ENCODE measurements at regions not wholly inside any gene's neighbourhood (a gene's known extent, or its start where the extent isn't known, plus 50 kb on each side); places are given as distances from the start of the nearest gene placed in this dataset.

DNA sequence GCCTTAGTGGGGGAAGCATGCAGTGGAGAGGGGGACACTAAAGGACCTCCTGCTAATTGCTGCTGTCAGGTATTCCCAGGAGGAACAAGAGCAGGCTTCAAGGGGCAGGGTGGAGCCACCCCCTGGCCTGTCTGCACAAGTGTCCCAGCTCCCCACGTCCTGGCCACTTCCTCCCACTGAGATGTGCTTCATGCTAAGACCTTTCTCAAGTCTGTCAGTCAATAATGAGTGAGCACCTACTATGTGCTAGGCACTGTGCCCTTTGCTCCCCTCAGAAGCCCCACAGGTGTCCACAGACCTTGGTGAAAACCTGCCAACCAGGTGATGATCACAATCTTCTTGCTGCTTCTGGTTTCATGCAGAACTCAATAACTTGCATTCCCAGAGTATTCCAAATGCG, 147.9 kb downstream of the UNC5CL start:
- H3K9me3 ChIP-seq (ENCODE audit: control insufficient read depth in 1 of 2, low read length in 2 of 2) = no peaks in the 10 kb centered on the region
- no peaks in the 10 kb centered on the region for H3K36me3 ChIP-seq (ENCODE audit: control insufficient read depth in 1 of 2, insufficient read depth in 2 of 2, low read length in 2 of 2)
- no peak overlapping the region for H3K9ac ChIP-seq (ENCODE audit: low read depth in 1 of 2, low read length in 2 of 2)
- no peak overlapping the region for H3K4me3 ChIP-seq (ENCODE audit: low read depth in 1 of 2, low read length in 2 of 2)
- no peak overlapping the region for H3K27ac ChIP-seq (ENCODE audit: low read depth, low read length)
- peaks cover 0 to 5% of the 10 kb centered on the region in 2 donors for H3K27me3 ChIP-seq (ENCODE audit: control insufficient read depth in 1 of 2, insufficient read depth in 2 of 2, low read length in 2 of 2)
- peaks cover 0 to 4% of the 10 kb centered on the region in 2 donors for H3K4me1 ChIP-seq (ENCODE audit: control insufficient read depth in 1 of 2, insufficient read depth in 2 of 2, low read length in 2 of 2)

DNA sequence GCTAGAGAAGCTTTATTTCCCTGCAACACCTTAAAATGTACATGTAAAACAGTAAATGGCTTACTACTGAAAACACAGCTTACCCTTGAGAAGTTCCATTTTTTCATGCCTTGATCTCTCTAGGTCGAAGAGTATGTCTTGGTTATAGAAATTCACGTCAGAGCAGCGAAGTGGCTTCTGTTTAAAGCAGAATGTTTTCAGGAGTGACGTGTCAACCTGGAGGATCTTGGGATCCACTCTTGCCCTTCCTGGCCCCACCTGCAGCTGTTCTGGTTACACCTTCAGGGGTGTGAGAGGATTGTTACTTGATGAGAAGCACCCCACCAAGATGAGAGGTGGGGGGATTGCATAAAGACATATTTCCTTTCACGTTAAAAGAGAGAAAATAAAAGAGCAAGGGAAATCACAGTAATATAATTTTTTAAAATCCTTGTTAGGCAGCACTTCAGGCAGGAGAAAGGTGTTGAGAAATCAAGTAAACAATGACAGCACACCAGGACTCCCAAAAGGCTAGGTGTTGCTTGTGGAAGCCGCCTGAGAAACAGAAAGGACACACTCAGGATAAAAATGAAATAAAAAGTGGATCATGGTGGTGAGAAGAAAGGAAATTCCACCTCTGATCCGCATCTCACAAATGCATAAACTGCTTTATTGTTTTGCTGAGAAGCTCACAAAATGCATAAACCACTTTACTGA, 149.7 kb downstream of the UNC5CL start:
- Histone ChIP-seq H3K27ac (ENCODE audit: low read depth, low read length) (no peak overlapping the region), H3K4me1 (ENCODE audit: control insufficient read depth in 1 of 2, insufficient read depth in 2 of 2, low read length in 2 of 2) (no peaks in the 10 kb centered on the region), H3K9me3 (ENCODE audit: control insufficient read depth in 1 of 2, low read length in 2 of 2) (no peaks in the 10 kb centered on the region), H3K9ac (ENCODE audit: low read depth in 1 of 2, low read length in 2 of 2) (no peak overlapping the region), H3K27me3 (ENCODE audit: control insufficient read depth in 1 of 2, insufficient read depth in 2 of 2, low read length in 2 of 2) (peaks cover 0 to 5% of the 10 kb centered on the region in 2 donors), H3K36me3 (ENCODE audit: control insufficient read depth in 1 of 2, insufficient read depth in 2 of 2, low read length in 2 of 2) (no peaks in the 10 kb centered on the region), H3K4me3 (ENCODE audit: low read depth in 1 of 2, low read length in 2 of 2) (no peak overlapping the region)

DNA sequence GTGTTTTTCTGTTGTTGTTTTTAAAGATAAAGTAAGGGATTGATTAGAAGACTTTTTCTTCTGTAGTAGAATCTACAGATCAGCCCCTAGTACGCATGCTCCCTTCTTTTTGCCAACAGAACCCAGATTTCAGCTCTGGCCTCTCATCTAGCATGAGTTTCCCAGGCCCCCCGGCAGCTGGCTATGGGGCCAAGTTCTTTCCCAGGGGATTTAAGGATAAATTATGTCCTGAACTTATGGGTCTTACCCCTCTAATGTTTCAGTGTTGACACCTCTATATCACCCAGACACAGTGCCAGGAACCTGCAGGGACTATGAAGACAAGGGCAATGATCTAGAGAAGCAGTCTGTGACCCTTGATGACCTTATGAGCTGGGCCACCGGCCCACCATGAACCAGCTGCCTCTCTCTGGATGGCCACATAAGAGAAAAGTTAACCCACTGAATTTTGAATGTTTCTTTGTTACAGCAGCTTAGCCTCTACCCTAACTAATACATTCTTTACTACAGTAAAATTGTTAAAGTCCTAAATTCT, 150.5 kb downstream of the UNC5CL start:
- Histone ChIP-seq H3K9me3 (ENCODE audit: control insufficient read depth in 1 of 2, low read length in 2 of 2) (no peaks in the 10 kb centered on the region), H3K36me3 (ENCODE audit: control insufficient read depth in 1 of 2, insufficient read depth in 2 of 2, low read length in 2 of 2) (no peaks in the 10 kb centered on the region), H3K4me3 (ENCODE audit: low read depth in 1 of 2, low read length in 2 of 2) (no peak overlapping the region), H3K9ac (ENCODE audit: low read depth in 1 of 2, low read length in 2 of 2) (no peak overlapping the region), H3K27me3 (ENCODE audit: control insufficient read depth in 1 of 2, insufficient read depth in 2 of 2, low read length in 2 of 2) (peaks cover 0 to 5% of the 10 kb centered on the region in 2 donors), H3K4me1 (ENCODE audit: control insufficient read depth in 1 of 2, insufficient read depth in 2 of 2, low read length in 2 of 2) (no peaks in the 10 kb centered on the region), H3K27ac (ENCODE audit: low read depth, low read length) (no peak overlapping the region)

DNA sequence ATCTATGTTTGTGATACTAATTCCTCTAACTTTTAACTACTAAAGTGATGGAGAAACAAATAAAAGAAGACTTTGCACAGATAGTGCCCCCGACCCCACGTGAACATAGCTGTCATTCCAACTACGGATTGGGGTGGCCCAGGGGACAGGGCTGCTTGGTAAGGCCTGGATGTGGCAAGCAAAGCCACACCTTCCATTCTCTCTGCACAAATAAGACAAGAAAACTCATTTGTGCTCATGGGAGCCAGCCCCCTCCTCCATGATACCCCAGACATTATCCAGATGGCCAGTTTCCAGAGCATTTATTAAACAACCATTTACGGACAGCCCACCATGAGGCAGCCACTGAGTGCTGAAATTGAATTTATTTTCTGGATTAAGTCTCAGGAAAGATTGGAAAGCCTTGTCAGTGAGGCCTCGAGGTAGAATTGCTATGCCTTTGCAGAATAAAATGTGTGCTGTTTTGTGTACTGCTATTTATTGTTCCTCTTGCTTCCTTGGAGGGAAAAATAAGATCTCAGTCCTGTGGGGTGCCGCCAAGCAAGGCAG, 151.2 kb downstream of the UNC5CL start:
- Histone ChIP-seq H3K9ac (ENCODE audit: low read depth in 1 of 2, low read length in 2 of 2) (no peak overlapping the region), H3K9me3 (ENCODE audit: control insufficient read depth in 1 of 2, low read length in 2 of 2) (no peaks in the 10 kb centered on the region), H3K36me3 (ENCODE audit: control insufficient read depth in 1 of 2, insufficient read depth in 2 of 2, low read length in 2 of 2) (no peaks in the 10 kb centered on the region), H3K27me3 (ENCODE audit: control insufficient read depth in 1 of 2, insufficient read depth in 2 of 2, low read length in 2 of 2) (peaks cover 0 to 5% of the 10 kb centered on the region in 2 donors), H3K27ac (ENCODE audit: low read depth, low read length) (no peak overlapping the region), H3K4me3 (ENCODE audit: low read depth in 1 of 2, low read length in 2 of 2) (no peak overlapping the region), H3K4me1 (ENCODE audit: control insufficient read depth in 1 of 2, insufficient read depth in 2 of 2, low read length in 2 of 2) (no peaks in the 10 kb centered on the region)

DNA sequence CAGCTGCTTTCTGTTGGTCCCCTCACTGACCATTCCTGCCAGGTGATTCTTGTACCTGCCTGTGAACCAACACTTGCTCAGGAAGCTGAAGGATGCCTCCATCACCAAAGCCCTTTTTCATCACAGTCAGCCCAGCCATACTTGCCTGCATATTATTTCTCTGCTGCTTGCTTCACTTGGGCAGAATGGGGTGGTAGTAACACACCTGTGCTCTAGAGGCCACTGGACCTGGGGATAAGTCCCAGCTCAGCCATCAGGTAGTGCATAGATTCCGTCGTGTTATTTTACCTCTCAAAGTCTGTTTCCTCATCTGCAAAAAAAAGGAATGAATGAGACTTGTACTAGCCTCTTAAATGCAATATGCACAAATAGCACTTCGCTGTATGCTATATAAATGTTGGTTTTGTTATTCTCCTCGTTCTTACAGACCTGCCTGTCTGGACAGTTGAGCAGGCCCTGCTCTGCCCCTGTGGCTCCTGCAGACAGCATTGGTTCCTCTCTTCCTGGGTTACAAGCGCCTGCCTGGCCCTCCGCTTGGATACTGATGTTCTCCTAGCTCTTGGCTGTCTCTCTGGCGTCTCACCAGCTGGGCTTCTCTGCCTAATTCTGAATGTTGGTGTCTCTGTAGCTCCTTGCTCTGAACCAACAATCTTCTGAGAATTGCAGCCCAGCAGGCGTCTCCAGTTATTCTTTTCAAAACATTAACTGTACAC, 151.8 kb downstream of the UNC5CL start:
- peaks cover 0 to 5% of the 10 kb centered on the region in 2 donors for H3K27me3 ChIP-seq (ENCODE audit: control insufficient read depth in 1 of 2, insufficient read depth in 2 of 2, low read length in 2 of 2)
- no peak overlapping the region for H3K4me3 ChIP-seq (ENCODE audit: low read depth in 1 of 2, low read length in 2 of 2)

DNA sequence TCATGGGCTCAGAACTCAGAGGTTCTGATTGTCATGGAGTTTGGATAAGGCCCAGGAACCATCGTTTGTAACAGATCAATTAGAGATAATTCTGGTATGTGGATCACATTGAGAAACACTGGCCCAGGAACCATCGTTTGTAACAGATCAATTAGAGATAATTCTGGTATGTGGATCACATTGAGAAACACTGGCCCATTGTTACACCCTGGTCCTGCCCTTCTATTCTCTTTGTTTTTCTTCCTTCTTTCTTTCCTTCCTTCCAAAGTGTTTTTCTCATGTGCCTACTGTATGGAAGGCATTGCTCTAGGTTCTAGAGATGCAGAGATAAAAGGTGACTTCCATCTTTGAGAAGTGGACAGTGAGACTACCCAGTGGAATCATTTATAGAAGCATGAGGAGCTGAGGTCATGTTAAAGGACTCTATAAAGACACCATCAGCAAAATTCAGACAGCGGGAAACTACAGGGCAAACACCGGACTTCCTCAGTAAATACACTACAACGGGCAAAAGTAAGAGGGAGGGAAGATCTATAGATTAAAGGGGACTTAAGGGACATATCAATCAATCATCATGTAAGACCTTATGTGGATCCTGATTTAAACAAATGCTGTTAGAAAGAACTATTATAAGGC, 153.8 kb downstream of the UNC5CL start:
- no peak overlapping the region for H3K27ac ChIP-seq (ENCODE audit: low read depth, low read length)
- H3K36me3 ChIP-seq (ENCODE audit: control insufficient read depth in 1 of 2, insufficient read depth in 2 of 2, low read length in 2 of 2) = no peaks in the 10 kb centered on the region
- no peaks in the 10 kb centered on the region for H3K27me3 ChIP-seq (ENCODE audit: control insufficient read depth in 1 of 2, insufficient read depth in 2 of 2, low read length in 2 of 2)
- no peaks in the 10 kb centered on the region for H3K9me3 ChIP-seq (ENCODE audit: control insufficient read depth in 1 of 2, low read length in 2 of 2)
- H3K4me1 ChIP-seq (ENCODE audit: control insufficient read depth in 1 of 2, insufficient read depth in 2 of 2, low read length in 2 of 2) = no peaks in the 10 kb centered on the region
- H3K9ac ChIP-seq (ENCODE audit: low read depth in 1 of 2, low read length in 2 of 2) = no peak overlapping the region
- no peak overlapping the region for H3K4me3 ChIP-seq (ENCODE audit: low read depth in 1 of 2, low read length in 2 of 2)

More for the DNA sequence above, 151.8 kb downstream of the UNC5CL start:
- Histone ChIP-seq H3K27ac (ENCODE audit: low read depth, low read length) (no peak overlapping the region), H3K36me3 (ENCODE audit: control insufficient read depth in 1 of 2, insufficient read depth in 2 of 2, low read length in 2 of 2) (no peaks in the 10 kb centered on the region), H3K4me1 (ENCODE audit: control insufficient read depth in 1 of 2, insufficient read depth in 2 of 2, low read length in 2 of 2) (no peaks in the 10 kb centered on the region), H3K9me3 (ENCODE audit: control insufficient read depth in 1 of 2, low read length in 2 of 2) (no peaks in the 10 kb centered on the region), H3K9ac (ENCODE audit: low read depth in 1 of 2, low read length in 2 of 2) (no peak overlapping the region)

DNA sequence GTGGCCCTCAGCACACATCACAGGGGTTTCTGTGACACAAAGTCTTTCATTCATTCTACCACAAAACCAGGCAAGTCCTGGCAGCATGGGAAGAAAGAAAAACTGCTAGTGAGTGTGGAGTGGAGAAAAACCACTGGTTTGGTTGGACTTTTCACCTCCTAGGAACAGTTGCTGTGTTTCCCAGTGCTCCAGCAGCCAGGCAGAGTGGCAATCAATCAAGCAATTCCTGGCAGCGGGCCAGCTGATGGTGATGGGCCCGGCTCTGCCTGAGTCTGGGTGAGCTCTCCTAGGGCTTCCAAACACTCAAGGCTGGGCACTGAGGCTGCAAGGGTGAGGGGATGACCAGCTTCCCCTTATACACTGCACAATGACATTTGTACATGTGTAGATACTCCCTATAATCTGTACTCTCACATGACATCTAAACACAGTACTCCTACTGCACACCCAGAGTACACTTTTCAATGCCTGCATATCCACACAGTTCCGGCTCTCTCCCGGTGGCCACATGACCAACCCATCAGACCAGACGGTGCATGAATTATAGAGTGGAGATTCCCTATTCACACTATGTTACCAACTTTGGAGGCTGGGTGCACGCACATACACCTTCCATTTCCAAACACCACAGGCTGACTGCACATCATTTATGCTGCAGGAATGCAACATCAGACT, 156.6 kb downstream of the UNC5CL start:
- H3K27ac ChIP-seq (ENCODE audit: low read depth, low read length) = no peak overlapping the region
- peaks cover 0 to 2% of the 10 kb centered on the region in 2 donors for H3K27me3 ChIP-seq (ENCODE audit: control insufficient read depth in 1 of 2, insufficient read depth in 2 of 2, low read length in 2 of 2)
- no peak overlapping the region for H3K9ac ChIP-seq (ENCODE audit: low read depth in 1 of 2, low read length in 2 of 2)
- H3K9me3 ChIP-seq (ENCODE audit: control insufficient read depth in 1 of 2, low read length in 2 of 2) = peaks cover 2 to 5% of the 10 kb centered on the region in 2 donors
- no peak overlapping the region for H3K4me3 ChIP-seq (ENCODE audit: low read depth in 1 of 2, low read length in 2 of 2)
- H3K36me3 ChIP-seq (ENCODE audit: control insufficient read depth in 1 of 2, insufficient read depth in 2 of 2, low read length in 2 of 2) = no peaks in the 10 kb centered on the region
- no peaks in the 10 kb centered on the region for H3K4me1 ChIP-seq (ENCODE audit: control insufficient read depth in 1 of 2, insufficient read depth in 2 of 2, low read length in 2 of 2)

DNA sequence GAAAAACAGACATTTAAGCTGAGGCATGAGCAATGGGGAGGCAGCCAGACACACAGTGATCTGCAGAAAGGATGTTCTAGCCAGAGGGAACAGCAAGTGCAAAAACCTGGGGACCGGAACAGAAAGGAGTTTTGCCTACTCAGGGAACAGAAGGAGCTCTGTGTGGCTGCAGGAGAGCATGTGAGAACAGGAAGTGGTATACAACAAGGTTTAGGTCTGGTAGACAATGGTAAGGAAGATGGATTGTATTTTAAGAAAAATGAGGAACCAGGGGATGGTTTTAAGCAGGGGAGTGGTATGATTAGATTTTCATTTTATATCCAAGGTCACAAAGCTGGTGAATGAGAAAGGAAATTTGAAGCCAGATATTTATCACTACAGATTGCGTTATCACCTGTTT, 157.5 kb downstream of the UNC5CL start:
- H3K36me3 ChIP-seq (ENCODE audit: control insufficient read depth in 1 of 2, insufficient read depth in 2 of 2, low read length in 2 of 2) = no peaks in the 10 kb centered on the region
- H3K27me3 ChIP-seq (ENCODE audit: control insufficient read depth in 1 of 2, insufficient read depth in 2 of 2, low read length in 2 of 2) = peaks cover 0 to 4% of the 10 kb centered on the region in 2 donors
- no peaks in the 10 kb centered on the region for H3K4me1 ChIP-seq (ENCODE audit: control insufficient read depth in 1 of 2, insufficient read depth in 2 of 2, low read length in 2 of 2)
- no peak overlapping the region for H3K9ac ChIP-seq (ENCODE audit: low read depth in 1 of 2, low read length in 2 of 2)
- H3K4me3 ChIP-seq (ENCODE audit: low read depth in 1 of 2, low read length in 2 of 2) = no peak overlapping the region
- no peak overlapping the region for H3K27ac ChIP-seq (ENCODE audit: low read depth, low read length)
- H3K9me3 ChIP-seq (ENCODE audit: control insufficient read depth in 1 of 2, low read length in 2 of 2) = peaks cover 2 to 5% of the 10 kb centered on the region in 2 donors

DNA sequence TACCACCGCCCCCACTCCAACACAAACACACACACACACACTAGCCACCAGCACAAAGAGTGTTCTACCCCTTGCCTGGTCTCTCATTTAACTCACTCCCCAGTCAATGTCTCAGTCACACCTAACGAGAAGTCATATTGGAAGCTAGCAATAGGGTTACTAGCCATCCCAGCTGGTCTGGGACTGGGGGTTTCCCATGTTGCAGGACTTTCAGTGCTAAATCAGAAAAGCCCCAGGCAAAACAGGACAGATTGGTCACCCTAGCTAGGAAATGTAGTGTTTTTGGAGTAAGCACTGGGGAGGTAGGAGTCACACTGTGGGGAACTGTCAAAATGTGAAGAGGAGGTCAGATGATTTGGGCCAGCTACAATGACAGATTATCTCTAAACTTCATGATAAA, 158.1 kb downstream of the UNC5CL start:
- Histone ChIP-seq H3K4me3 (ENCODE audit: low read depth in 1 of 2, low read length in 2 of 2) (no peak overlapping the region), H3K9me3 (ENCODE audit: control insufficient read depth in 1 of 2, low read length in 2 of 2) (peaks cover 2 to 5% of the 10 kb centered on the region in 2 donors), H3K27ac (ENCODE audit: low read depth, low read length) (no peak overlapping the region), H3K4me1 (ENCODE audit: control insufficient read depth in 1 of 2, insufficient read depth in 2 of 2, low read length in 2 of 2) (no peaks in the 10 kb centered on the region), H3K36me3 (ENCODE audit: control insufficient read depth in 1 of 2, insufficient read depth in 2 of 2, low read length in 2 of 2) (no peaks in the 10 kb centered on the region), H3K9ac (ENCODE audit: low read depth in 1 of 2, low read length in 2 of 2) (no peak overlapping the region), H3K27me3 (ENCODE audit: control insufficient read depth in 1 of 2, insufficient read depth in 2 of 2, low read length in 2 of 2) (peaks cover 0 to 4% of the 10 kb centered on the region in 2 donors)

Measured in duodenal mucosa (tissue), 2 donors.